Activated naive CD4-positive, alpha-beta T cell treated with anti-CD3 and anti-CD28 coated beads, Interleukin-2, amount 50 U/mL, for 16 hours (primary cell): ENCODE measurements at regions not wholly inside any gene's neighbourhood (a gene's known extent, or its start where the extent isn't known, plus 50 kb on each side); places are given as distances from the start of the nearest gene placed in this dataset.

Experiments used
- DNase-seq: peaks from one replicate; pipeline ENCODE4 v3.0.0-alpha.2; 2020

DNA sequence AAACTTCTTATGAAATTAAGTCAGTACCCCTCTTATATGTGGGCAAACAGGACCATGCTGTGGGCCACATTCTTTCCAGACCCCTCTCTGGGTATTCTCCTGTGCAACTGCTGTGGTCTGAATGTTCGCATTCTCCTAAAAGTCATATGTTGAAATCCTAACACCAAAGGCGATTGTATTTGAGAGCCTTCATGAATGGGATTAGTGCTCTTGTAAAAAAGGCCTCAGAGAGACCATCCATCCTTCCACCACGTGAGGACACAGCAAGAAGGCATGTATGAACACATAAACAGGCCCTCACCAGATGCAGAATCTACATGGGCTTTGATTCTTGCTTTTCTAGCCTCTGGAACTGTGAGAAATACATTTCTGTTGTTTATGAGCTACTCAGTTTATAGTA is 68.0 kb upstream of the NAALADL2 start:
- no peak for DNase-seq

- DNase-seq, result no peak
Measured at GRCh38 chr3:174792864-174793263, 66.3 kb upstream of the NAALADL2 start.
